GM19328 (cell line): ENCODE measurements at regions not wholly inside any gene's neighbourhood (a gene's known extent, or its start where the extent isn't known, plus 50 kb on each side); places are given as distances from the start of the nearest gene placed in this dataset.
"Not testable (repeated sequence)": the region's sequence is repeated elsewhere in the genome, so short reads cannot be mapped to it uniquely, and the experiment has no call there.

Source experiments
- ATAC-seq: cut with Tn5 transposase; IDR thresholded peaks from one replicate; pipeline ENCODE4 v1.9.1; 2021; ENCODE audit warnings: mild to moderate bottlenecking, moderate library complexity; ENCODE audit not compliant: unreplicated experiment

- ATAC-seq, result no peak
These were observed 425.0 kb downstream of the LRRIQ3 start for GRCh38 chr1:73772941-73773340.

DNA sequence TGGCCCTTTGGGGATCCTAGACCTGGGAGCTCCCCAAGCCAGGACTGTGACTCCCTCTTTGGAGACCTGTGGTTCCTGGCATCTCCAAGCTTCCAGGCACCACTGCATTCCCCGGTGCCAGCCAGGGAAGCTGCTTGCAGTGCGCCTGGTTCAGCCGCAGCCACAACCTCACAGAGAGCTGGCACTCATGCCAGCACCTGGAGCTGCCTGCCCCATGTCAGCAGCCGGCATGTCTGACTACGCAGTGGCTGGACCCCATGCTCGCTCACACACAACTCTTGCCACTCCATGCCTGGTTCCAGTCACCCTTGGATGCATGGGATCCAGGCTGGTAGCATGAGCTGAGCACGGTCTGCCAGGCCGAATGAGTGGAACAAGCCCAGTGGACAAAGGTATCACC is 426.6 kb downstream of the LRRIQ3 start:
- ATAC-seq, result no peak

DNA sequence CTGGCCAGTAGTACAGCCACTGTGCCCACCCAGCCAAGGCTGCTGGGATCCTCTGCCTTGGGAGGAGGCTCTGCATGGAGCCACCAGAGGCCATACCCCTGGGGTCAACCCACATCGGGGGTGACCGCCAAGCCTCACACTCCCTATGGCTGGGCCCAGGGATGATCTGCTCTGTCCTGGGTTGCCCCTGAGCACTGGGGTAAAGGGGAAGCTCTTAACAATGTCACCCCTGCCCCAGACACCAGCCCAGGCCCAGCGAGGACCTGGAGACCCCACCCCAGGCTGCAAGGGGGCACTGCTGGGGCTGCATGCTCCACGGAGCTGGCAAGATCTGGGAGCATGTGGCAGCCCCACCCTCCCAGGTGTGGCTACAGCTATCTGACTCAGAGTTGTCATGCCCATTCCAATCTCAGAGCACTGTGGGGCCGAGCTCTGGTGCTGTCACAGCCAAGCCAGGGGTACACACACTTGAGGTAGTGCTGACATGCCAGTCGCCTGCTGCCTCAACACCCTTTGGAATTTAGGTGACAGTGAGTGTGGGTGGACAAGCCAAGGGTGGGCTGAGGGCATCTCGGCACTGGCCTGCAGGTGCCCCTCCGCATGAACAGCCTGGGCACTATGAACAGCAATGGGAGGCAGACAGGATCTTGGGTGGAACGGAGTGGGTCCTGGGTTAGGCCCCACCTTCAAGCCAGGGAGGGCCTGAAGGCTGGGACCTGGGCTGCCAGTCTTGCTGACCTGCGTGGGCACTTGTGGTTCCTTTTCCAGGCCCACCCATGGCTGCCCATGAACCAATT is 427.7 kb downstream of the LRRIQ3 start:
- no peak for ATAC-seq

GRCh38 chr1:73766786-73767348 is 431.1 kb downstream of the LRRIQ3 start:
- no peak for ATAC-seq

DNA sequence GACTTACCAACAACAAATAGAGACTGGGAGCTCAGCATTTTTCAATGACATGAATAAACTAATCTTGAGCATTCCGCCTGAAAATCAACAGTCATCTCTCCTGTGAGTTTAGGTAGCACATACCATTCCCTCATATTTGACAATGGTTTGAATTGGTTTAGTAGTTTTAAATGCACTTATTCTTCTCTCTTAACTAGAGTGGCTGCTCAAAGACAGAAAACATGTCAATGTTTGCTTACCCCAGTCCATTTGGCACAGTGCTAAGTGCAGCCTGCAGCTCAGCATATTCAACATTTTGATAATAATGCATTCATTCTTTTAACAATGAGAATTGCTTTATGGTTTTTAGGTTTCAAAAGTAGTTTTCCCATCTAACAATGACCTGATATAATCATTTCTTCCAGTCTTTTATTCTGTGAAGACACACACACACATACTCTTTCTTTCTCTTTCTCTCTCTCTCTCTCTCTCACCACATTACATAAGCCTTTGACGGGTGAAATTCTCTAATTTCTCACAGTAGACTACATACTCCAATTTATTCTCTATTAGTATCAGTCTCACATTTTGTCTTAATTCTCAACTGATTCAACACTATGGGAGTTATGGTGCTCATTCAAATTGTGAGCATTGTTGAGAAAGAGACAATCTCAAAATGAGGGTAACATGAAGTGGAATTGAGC is 432.3 kb downstream of the LRRIQ3 start:
- ATAC-seq, result no peak

- ATAC-seq, result no peak
These were observed 436.4 kb downstream of the LRRIQ3 start for GRCh38 chr1:73761559-73761958.

DNA sequence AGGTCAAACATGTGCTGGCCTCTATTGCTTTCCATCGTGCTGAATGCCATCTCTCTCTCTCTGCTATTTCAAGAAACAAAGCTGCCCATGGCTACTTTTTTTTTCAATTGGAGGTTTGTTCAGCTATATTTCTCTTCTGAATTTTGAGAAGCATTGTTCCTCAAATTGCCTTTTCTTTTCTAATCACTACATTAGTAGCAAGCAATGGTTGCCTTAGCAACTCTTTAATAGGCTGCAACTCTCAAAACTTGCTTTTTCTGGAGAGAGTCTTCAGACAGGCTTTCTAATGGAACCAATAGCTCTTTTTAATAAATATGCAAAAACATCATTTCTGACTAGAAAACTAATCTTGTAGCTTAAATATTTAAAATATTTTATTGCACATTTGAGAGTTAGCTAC is 439.0 kb downstream of the LRRIQ3 start:
- no peak for ATAC-seq

DNA sequence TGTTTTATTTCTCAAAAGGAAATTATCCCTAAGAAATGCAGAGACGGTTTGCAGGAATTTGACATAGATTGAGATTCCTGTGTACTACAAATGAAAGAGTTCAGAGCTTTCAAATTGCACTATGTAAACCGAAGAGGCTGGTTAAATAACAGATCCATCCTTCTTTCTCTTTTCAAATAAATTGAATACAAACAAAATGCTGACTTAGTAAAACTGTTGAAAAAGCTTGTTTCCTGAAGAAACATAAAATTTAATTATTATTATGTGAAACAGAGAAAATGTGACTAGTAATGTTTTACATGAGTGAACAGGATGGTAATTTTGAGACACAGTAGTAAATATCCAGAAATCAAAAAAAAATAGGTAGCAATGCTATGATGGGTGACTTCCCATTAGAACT is 441.2 kb downstream of the LRRIQ3 start:
- no peak for ATAC-seq

- ATAC-seq, result no peak
These were observed 442.3 kb downstream of the LRRIQ3 start for GRCh38 chr1:73755649-73756048.

DNA sequence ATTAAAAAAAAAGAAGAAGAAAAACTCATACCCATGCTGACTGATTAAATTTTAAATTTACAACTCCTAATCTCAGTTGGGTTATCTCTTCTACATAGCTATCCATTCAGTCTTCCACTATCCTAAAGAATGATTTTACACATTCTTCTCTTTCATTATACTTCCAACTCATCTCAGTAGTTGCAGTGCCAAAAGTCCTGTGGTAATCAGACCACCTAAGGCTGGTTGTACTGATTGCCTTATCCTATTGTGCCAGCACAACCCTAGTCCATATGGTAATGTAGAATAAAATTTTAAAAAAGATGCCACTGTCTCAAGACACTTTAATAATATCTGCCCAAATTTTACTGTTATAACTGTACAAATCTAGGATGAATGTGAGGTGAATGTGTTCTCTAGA is 448.0 kb downstream of the LRRIQ3 start:
- ATAC-seq, result no peak

DNA sequence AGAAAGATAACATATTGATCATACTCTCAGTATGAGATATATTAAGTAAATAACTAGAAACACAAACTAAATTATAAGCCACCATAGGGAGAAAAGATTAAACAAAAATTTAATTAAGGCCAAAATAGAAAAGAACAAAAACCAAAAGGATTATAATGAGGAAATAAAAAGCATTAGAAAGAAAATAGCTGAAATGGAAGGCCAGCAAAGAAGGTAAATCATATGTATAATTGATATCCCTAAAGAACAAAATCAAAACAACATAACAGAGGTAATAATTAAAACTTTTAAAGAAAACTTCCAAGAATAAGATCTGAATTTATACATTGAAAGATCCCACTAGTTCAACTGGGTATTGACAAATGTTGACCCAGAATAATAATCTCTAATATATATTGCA is 453.0 kb downstream of the LRRIQ3 start:
- ATAC-seq, result no peak

- ATAC-seq, result no peak
These were observed 461.9 kb downstream of the LRRIQ3 start for GRCh38 chr1:73736125-73736524.

- no peak for ATAC-seq
These were observed 470.9 kb downstream of the LRRIQ3 start for GRCh38 chr1:73727036-73727435.

DNA sequence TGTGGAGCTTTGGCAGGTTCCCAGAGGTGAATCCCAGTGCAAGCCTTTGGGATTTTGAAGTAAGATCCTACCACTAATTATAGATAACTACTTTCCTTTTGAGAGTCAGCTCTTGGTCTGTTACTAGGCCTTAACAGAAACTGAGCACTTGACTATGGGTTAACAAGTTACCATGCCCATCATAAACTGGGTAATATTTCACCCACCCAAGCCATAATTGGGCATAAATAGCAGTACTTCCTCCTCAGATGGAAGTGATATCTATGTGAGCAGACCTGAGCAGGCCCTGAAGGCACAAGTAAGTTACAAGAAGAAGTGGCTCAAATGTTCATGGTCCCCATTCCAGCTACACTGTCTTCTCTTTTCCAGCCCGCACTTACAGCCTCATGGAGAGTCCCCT is 475.9 kb downstream of the LRRIQ3 start:
- ATAC-seq, result no peak

DNA sequence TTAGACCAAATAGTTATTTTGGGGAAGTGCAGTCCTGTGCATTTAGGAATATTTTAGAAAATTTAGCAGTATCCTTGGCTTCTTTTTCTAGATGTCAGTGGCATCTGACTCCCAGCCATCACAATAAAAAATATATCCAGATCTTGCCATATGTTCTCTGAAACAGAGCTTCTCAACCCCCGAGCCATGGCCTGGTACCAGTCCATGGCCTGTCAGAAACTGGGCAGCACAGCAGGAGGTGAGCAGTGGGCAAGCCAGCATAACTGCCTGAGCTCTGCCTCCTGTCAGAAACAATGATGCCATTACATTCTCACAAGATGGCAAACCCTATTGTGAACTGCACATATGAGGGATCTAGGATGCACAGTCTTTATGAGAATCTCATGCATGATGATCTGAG is 480.0 kb downstream of the LRRIQ3 start:
- no peak for ATAC-seq

GRCh38 chr1:73711089-73711488 is 486.9 kb downstream of the LRRIQ3 start:
- ATAC-seq, result no peak

DNA sequence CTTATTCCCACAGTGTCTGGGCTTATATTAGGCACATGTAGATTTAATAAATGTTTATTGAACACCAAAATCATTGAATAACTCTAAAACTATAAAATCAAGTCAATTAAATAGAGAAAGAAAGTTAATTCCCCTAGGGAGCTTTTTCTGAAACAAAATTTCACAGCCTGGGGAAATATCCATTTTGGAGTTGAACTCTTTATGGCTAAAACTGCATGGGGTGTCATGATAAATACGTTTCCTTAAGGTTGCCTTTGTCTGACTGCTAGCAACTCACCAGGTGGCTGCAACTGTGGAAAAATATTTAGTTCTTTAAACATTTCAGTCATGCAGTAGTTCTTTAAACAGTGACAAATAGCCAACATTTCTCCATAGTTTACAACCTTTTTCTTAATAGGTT is 496.1 kb downstream of the LRRIQ3 start:
- ATAC-seq, result no peak

DNA sequence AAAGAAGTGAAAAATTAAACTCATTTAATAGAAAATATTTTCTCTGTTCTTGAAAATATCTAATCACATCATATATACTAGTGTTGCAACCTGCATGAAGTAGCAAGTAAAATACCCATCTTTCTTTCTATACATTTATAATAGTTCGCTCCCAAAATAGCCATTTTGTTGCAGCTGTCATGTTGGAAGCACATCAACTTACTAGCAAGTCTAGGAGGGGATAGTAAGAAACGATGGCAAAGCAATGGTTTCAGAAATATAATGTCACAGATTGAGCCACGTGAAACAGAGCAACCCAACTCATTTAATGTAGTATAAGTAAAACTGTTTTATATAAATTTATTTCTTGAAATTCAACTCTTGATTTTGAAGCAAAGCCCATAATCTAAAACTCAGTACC is 521.8 kb downstream of the LRRIQ3 start:
- no peak for ATAC-seq

- ATAC-seq, result peak; percentile 58
These were observed 522.9 kb downstream of the LRRIQ3 start for GRCh38 chr1:73674945-73675561.

DNA sequence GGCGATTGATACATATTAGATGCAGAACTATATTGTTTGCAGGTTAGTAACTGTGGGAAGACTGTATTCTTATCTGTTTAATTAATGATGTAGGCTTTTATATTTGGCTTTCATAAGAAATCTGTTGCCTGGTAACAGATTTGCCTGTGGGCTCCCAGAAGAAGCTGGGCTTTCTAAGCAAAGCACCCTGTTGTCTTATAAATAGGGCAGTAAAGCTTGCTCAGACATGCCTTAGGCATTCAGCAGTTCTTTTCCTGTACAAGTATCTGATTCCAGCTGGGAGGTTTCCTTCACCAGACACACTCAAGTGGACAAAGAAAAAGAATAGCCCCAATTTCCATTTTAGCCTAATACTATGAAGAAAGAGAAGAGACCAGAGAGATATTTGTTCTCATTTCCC is 524.0 kb downstream of the LRRIQ3 start:
- ATAC-seq, result no peak

GRCh38 chr1:73671530-73671929 is 526.4 kb downstream of the LRRIQ3 start:
- ATAC-seq, result no peak

- ATAC-seq, result not testable (repeated sequence)
These were observed 530.0 kb downstream of the LRRIQ3 start for GRCh38 chr1:73667959-73668358.
